ENCODE measurements at regions not wholly inside any gene's neighbourhood (a gene's known extent, or its start where the extent isn't known, plus 50 kb on each side); places are given as distances from the start of the nearest gene placed in this dataset.

DNA sequence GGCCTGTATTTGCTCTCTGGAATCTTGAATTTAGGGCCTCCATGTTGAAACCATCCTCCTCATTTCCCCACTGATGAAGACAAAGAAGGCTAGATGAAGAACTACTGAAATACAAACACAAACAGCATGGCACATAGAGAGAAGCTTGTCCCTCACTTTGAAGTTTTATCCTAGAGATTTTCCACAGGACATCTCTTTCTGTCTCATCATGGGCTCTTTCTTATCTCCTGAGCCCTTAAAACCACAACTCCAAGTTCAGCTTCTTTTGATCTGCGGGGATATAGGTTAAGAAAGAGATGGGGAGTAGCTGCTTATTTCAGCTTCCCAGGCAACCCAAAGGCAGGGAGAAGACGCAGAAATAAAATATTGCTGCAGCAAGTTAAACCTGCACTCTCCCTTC is 213.1 kb upstream of the LRIG1 start:
- Histone ChIP-seq H3K4me1 (ENCODE audit: control insufficient read depth in 2 of 2, insufficient read depth in 2 of 2, low read length in 2 of 2) (no peaks in the 10 kb centered on the region), H3K9me3 (ENCODE audit: control insufficient read depth in 2 of 2, insufficient read depth in 1 of 2, low read length in 1 of 2) (no peaks in the 10 kb centered on the region), H3K27me3 (ENCODE audit: control insufficient read depth in 2 of 2, insufficient read depth in 1 of 2, low read length in 1 of 2) (no peaks in the 10 kb centered on the region), H3K27ac (ENCODE audit: low read depth in 1 of 2, low read length in 1 of 2) (no peak overlapping the region), H3K4me3 (ENCODE audit: low read length in 2 of 2) (no peak overlapping the region), H3K36me3 (ENCODE audit: control insufficient read depth in 2 of 2, insufficient read depth in 2 of 2, low read length in 1 of 2) (no peaks in the 10 kb centered on the region)
- no peak for DNase-seq (ENCODE audit: low read depth in 6 of 9, low spot score in 9 of 9)
- 47% methylated on average over 2 of the region's 2 CpGs for WGBS

DNA sequence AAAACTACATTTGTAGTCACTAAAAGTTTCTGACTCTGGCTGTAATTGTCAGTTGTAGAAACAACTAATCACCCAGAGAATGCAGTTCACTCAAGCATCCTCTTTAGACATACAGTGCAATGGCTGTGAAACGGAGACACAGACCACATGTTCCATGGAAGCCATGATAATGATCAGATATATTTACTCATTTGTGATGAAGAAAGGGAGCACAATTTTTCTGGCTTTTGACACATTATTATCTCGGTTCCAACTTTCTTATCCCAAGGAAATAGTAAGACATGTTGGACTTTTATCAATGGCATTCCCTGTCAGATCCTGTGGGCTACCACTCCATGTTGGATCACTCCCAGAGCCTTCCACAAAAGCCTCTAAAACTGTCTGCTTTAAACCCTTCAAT is 215.0 kb upstream of the LRIG1 start:
- no peaks in the 10 kb centered on the region for H3K9me3 ChIP-seq (ENCODE audit: control insufficient read depth in 2 of 2, insufficient read depth in 1 of 2, low read length in 1 of 2)
- no peak overlapping the region for H3K27ac ChIP-seq (ENCODE audit: low read depth in 1 of 2, low read length in 1 of 2)
- H3K36me3 ChIP-seq (ENCODE audit: control insufficient read depth in 2 of 2, insufficient read depth in 2 of 2, low read length in 1 of 2), result no peaks in the 10 kb centered on the region
- no peaks in the 10 kb centered on the region for H3K4me1 ChIP-seq (ENCODE audit: control insufficient read depth in 2 of 2, insufficient read depth in 2 of 2, low read length in 2 of 2)
- H3K4me3 ChIP-seq (ENCODE audit: low read length in 2 of 2), result no peak overlapping the region
- DNase-seq (ENCODE audit: low read depth in 6 of 9, low spot score in 9 of 9), result no peak
- no peaks in the 10 kb centered on the region for H3K27me3 ChIP-seq (ENCODE audit: control insufficient read depth in 2 of 2, insufficient read depth in 1 of 2, low read length in 1 of 2)
- 91% methylated on average over 2 of the region's 2 CpGs for WGBS

DNA sequence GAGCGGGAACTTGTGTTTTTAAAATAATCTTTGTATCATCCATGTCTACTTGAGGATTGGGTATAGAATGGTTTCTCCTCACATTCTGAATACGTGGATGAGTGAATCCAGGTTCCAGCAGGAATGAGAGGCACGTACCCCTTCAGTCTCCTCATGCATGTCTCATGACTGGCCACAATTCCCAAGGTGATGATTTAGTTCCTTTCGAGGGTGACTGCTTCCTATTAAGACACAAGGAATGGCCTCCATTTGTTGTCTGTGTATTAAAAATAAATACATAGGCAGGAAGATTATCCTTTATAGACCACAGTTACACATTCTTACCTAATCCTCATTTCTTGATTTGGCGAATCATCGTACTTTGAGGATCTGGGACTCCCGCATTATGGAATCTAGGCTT is 217.0 kb upstream of the LRIG1 start:
- Histone ChIP-seq H3K27ac (ENCODE audit: low read depth in 1 of 2, low read length in 1 of 2) (no peak overlapping the region), H3K36me3 (ENCODE audit: control insufficient read depth in 2 of 2, insufficient read depth in 2 of 2, low read length in 1 of 2) (no peaks in the 10 kb centered on the region), H3K9me3 (ENCODE audit: control insufficient read depth in 2 of 2, insufficient read depth in 1 of 2, low read length in 1 of 2) (no peaks in the 10 kb centered on the region), H3K4me3 (ENCODE audit: low read length in 2 of 2) (no peak overlapping the region), H3K4me1 (ENCODE audit: control insufficient read depth in 2 of 2, insufficient read depth in 2 of 2, low read length in 2 of 2) (no peaks in the 10 kb centered on the region), H3K27me3 (ENCODE audit: control insufficient read depth in 2 of 2, insufficient read depth in 1 of 2, low read length in 1 of 2) (no peaks in the 10 kb centered on the region)
- DNase-seq (ENCODE audit: low read depth in 6 of 9, low spot score in 9 of 9), result no peak
- 94% methylated on average over 7 of the region's 7 CpGs for WGBS

DNA sequence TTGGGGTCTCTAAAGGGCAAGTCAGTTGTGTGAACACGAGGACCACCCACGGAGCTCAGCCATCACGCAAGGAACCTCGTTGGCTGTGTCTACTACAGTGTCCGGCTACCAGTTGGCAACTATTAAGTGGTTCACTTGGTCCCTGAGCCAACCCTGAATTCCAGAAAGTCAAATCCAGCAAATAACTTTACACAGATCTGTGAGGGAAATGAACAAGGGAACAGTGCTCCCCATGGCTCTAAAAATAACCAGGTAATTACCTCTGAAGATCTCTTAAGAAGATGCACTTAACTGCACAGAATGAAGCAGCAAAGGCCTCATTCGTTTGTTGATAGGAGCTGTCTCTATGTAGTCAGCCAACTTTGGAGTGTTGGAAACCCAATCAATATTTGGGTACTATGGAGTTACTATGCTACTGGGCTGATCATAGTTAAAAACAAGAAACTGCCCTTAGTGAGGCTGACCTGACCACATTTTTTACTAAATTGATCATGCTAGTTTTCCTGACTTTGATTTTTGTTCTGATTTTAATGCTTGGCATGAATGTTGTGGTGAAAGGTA is 219.1 kb upstream of the LRIG1 start:
- no peaks in the 10 kb centered on the region for H3K27me3 ChIP-seq (ENCODE audit: control insufficient read depth in 2 of 2, insufficient read depth in 1 of 2, low read length in 1 of 2)
- WGBS, result 94% methylated on average over 6 of the region's 6 CpGs
- H3K4me3 ChIP-seq (ENCODE audit: low read length in 2 of 2), result no peak overlapping the region
- no peak for DNase-seq (ENCODE audit: low read depth in 6 of 9, low spot score in 9 of 9)
- H3K4me1 ChIP-seq (ENCODE audit: control insufficient read depth in 2 of 2, insufficient read depth in 2 of 2, low read length in 2 of 2), result no peaks in the 10 kb centered on the region
- H3K27ac ChIP-seq (ENCODE audit: low read depth in 1 of 2, low read length in 1 of 2), result no peak overlapping the region
- H3K36me3 ChIP-seq (ENCODE audit: control insufficient read depth in 2 of 2, insufficient read depth in 2 of 2, low read length in 1 of 2), result no peaks in the 10 kb centered on the region
- no peaks in the 10 kb centered on the region for H3K9me3 ChIP-seq (ENCODE audit: control insufficient read depth in 2 of 2, insufficient read depth in 1 of 2, low read length in 1 of 2)

DNA sequence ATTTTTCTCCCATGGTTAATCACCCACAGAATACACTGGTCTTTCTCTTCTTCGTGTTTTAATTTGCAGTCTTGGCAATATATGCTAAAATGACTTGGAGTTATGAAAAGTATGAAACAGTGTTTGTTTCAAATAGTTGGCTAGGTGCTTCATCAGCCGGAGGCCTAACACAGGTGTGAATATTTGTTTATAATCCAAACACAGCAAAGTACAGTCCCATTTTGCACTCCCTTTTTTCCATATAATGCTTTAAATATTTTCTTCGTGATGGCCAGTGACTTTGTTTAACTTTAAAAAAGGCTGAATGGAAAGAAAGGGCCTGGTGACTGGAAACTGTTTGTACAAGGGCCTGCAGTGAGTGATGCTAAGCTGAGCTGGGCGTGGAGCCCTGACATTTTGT is 219.7 kb upstream of the LRIG1 start:
- Histone ChIP-seq H3K9me3 (ENCODE audit: control insufficient read depth in 2 of 2, insufficient read depth in 1 of 2, low read length in 1 of 2) (no peaks in the 10 kb centered on the region), H3K4me1 (ENCODE audit: control insufficient read depth in 2 of 2, insufficient read depth in 2 of 2, low read length in 2 of 2) (no peaks in the 10 kb centered on the region), H3K27me3 (ENCODE audit: control insufficient read depth in 2 of 2, insufficient read depth in 1 of 2, low read length in 1 of 2) (no peaks in the 10 kb centered on the region), H3K4me3 (ENCODE audit: low read length in 2 of 2) (no peak overlapping the region), H3K27ac (ENCODE audit: low read depth in 1 of 2, low read length in 1 of 2) (no peak overlapping the region), H3K36me3 (ENCODE audit: control insufficient read depth in 2 of 2, insufficient read depth in 2 of 2, low read length in 1 of 2) (no peaks in the 10 kb centered on the region)
- no peak for DNase-seq (ENCODE audit: low read depth in 6 of 9, low spot score in 9 of 9)
- 92% methylated on average over 4 of the region's 4 CpGs for WGBS

DNA sequence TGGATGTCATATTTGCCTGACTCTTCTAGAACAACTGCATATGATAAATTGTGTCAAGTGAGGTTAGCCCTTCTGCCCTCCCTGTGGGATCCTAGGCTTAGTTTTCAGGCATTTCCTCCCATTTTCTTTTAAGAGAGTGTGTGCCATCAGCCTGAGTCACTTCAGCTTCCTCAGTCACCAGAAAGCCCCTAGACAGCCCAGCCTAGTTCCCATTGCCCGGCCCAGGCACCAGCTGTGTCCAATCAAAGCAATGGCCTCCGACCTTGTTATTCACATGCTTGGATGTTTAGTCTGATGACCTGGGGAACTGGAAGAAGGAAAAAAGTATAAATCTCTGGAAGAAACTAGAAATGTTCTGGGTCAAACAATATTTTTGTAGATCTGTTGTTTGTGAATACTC is 221.9 kb upstream of the LRIG1 start:
- no peak for DNase-seq (ENCODE audit: low read depth in 6 of 9, low spot score in 9 of 9)
- Histone ChIP-seq H3K27me3 (ENCODE audit: control insufficient read depth in 2 of 2, insufficient read depth in 1 of 2, low read length in 1 of 2) (no peaks in the 10 kb centered on the region), H3K27ac (ENCODE audit: low read depth in 1 of 2, low read length in 1 of 2) (no peak overlapping the region), H3K4me1 (ENCODE audit: control insufficient read depth in 2 of 2, insufficient read depth in 2 of 2, low read length in 2 of 2) (no peaks in the 10 kb centered on the region), H3K36me3 (ENCODE audit: control insufficient read depth in 2 of 2, insufficient read depth in 2 of 2, low read length in 1 of 2) (no peaks in the 10 kb centered on the region), H3K9me3 (ENCODE audit: control insufficient read depth in 2 of 2, insufficient read depth in 1 of 2, low read length in 1 of 2) (no peaks in the 10 kb centered on the region), H3K4me3 (ENCODE audit: low read length in 2 of 2) (no peak overlapping the region)
- 84% methylated on average over 2 of the region's 2 CpGs for WGBS

DNA sequence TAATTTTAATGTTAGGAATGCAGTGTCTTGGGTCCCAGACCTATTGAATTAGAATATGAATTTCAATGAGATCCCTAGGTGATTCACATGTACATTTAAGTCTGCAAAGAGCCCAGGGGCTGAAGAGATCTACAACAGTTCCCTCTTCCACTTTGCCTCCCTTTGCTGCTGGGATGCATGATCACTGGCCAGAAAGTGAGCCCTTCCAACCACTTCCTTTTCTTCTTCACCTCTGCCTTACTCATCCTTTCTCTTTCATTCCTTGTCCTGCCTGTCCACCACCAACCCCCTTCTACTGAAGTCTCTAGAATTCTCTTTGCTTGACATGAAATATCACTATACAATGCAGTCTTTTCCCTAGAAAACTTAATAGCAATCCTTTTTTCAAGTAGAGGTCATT is 222.4 kb upstream of the LRIG1 start:
- H3K27ac ChIP-seq (ENCODE audit: low read depth in 1 of 2, low read length in 1 of 2), result no peak overlapping the region
- no peak overlapping the region for H3K4me3 ChIP-seq (ENCODE audit: low read length in 2 of 2)
- no peaks in the 10 kb centered on the region for H3K4me1 ChIP-seq (ENCODE audit: control insufficient read depth in 2 of 2, insufficient read depth in 2 of 2, low read length in 2 of 2)
- no peaks in the 10 kb centered on the region for H3K27me3 ChIP-seq (ENCODE audit: control insufficient read depth in 2 of 2, insufficient read depth in 1 of 2, low read length in 1 of 2)
- H3K36me3 ChIP-seq (ENCODE audit: control insufficient read depth in 2 of 2, insufficient read depth in 2 of 2, low read length in 1 of 2), result no peaks in the 10 kb centered on the region
- H3K9me3 ChIP-seq (ENCODE audit: control insufficient read depth in 2 of 2, insufficient read depth in 1 of 2, low read length in 1 of 2), result no peaks in the 10 kb centered on the region
- DNase-seq (ENCODE audit: low read depth in 6 of 9, low spot score in 9 of 9), result no peak

DNA sequence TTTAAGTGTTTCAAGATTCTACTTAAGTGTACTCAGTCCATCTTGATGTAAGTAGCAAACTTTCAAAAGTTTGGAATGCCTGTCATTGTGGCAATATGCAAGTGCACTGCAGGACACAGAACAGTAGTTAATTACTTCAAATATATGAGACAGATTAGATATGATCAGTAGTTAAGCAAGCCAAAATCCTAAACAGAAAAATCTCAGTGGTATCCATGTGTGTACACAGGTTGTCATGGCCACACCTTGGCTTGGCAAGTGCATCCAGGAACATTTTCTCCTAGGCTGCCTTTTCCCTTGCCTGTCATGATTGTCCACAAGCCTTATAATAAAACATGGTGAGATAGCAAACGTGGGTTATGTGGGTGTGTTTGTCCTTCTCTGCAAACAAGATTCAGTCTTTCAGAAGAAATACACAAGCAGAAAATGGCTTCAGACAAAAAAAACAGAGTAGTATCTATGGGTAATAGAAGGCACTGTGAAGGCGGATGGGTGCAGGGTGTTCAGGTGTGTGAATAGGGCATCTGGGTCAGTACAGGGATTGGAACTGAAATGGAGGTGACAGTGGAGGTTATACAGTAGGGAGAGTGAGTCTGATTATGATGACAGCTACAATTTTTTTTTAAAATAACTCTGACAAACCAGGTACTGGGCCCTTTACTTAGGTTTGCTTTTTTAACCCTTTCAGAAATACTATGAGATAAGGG is 229.0 kb upstream of the LRIG1 start:
- Histone ChIP-seq H3K9me3 (ENCODE audit: control insufficient read depth in 2 of 2, insufficient read depth in 1 of 2, low read length in 1 of 2) (no peaks in the 10 kb centered on the region), H3K27ac (ENCODE audit: low read depth in 1 of 2, low read length in 1 of 2) (no peak overlapping the region), H3K36me3 (ENCODE audit: control insufficient read depth in 2 of 2, insufficient read depth in 2 of 2, low read length in 1 of 2) (no peaks in the 10 kb centered on the region), H3K4me3 (ENCODE audit: low read length in 2 of 2) (no peak overlapping the region), H3K27me3 (ENCODE audit: control insufficient read depth in 2 of 2, insufficient read depth in 1 of 2, low read length in 1 of 2) (no peaks in the 10 kb centered on the region), H3K4me1 (ENCODE audit: control insufficient read depth in 2 of 2, insufficient read depth in 2 of 2, low read length in 2 of 2) (no peaks in the 10 kb centered on the region)
- no peak for DNase-seq (ENCODE audit: low read depth in 6 of 9, low spot score in 9 of 9)
- whole genome bisulfite sequencing, result 92% methylated on average over 2 of the region's 2 CpGs

DNA sequence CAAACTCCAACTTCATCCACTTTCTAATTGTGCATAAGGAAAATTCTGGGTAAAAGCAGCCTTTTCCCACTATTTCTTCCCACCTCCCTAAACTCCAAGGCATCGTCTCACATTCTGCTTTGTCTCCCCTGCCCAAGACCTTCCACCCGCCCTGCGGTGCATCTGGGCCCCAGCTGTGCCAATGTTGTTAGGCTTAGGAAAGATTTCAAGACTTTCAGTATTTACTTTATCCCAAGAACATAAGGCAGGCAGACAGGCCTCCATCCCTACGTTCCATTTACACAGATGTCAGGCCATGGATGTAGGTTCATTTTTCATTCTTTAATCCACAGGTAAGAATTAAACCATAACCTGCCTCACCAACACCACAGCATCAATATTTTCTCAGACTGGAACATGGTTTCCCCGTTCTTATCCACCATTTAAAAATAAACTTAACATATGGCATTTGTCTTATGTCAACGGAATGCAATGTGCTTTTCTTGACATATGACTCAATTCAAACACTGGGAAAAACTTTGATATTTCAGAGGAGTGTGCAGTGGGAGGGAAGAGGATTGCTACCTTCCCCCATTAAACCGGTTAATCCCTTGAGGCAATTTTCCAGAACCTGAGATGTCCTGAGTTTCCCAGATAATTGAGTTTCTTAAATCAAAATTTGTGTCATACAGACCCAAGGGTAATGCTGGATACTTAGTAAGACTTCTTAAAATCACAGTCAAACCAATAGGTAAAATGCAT is 238.0 kb upstream of the LRIG1 start:
- DNase-seq (ENCODE audit: low read depth in 6 of 9, low spot score in 9 of 9), result no peak

More for the DNA sequence above, 238.0 kb upstream of the LRIG1 start:
- Histone ChIP-seq H3K27me3 (ENCODE audit: control insufficient read depth in 2 of 2, insufficient read depth in 1 of 2, low read length in 1 of 2) (no peaks in the 10 kb centered on the region), H3K36me3 (ENCODE audit: control insufficient read depth in 2 of 2, insufficient read depth in 2 of 2, low read length in 1 of 2) (no peaks in the 10 kb centered on the region), H3K4me1 (ENCODE audit: control insufficient read depth in 2 of 2, insufficient read depth in 2 of 2, low read length in 2 of 2) (no peaks in the 10 kb centered on the region), H3K4me3 (ENCODE audit: low read length in 2 of 2) (no peak overlapping the region), H3K9me3 (ENCODE audit: control insufficient read depth in 2 of 2, insufficient read depth in 1 of 2, low read length in 1 of 2) (no peaks in the 10 kb centered on the region), H3K27ac (ENCODE audit: low read depth in 1 of 2, low read length in 1 of 2) (no peak overlapping the region)
- 95% methylated on average over 7 of the region's 7 CpGs for WGBS
